ENCODE measurements at regions not wholly inside any gene's neighbourhood (a gene's known extent, or its start where the extent isn't known, plus 50 kb on each side); places are given as distances from the start of the nearest gene placed in this dataset.
"Not testable (repeated sequence)": the region's sequence is repeated elsewhere in the genome, so short reads cannot be mapped to it uniquely, and the experiment has no call there.

- no peaks in the 10 kb centered on the region for H3K9me3 ChIP-seq (ENCODE audit: low read depth, low read length)
- H3K27me3 ChIP-seq (ENCODE audit: insufficient read depth, low read length), result no peaks in the 10 kb centered on the region
- H3K4me3 ChIP-seq (ENCODE audit: low read length), result no peak overlapping the region
- H3K4me1 ChIP-seq (ENCODE audit: insufficient read depth, low read length), result no peaks in the 10 kb centered on the region
These were observed 119.0 kb upstream of the DMRT1 start for GRCh38 chr9:722388-722980.

GRCh38 chr9:724461-724860 lies 117.0 kb upstream of the DMRT1 start:
- not testable (repeated sequence) for H3K27me3 ChIP-seq (ENCODE audit: insufficient read depth, low read length); H3K9me3 ChIP-seq (ENCODE audit: low read depth, low read length); H3K4me3 ChIP-seq (ENCODE audit: low read length); H3K4me1 ChIP-seq (ENCODE audit: insufficient read depth, low read length)

- Histone ChIP-seq H3K4me3 (ENCODE audit: low read length) (no peak overlapping the region), H3K9me3 (ENCODE audit: low read depth, low read length) (no peaks in the 10 kb centered on the region), H3K4me1 (ENCODE audit: insufficient read depth, low read length) (no peaks in the 10 kb centered on the region), H3K27me3 (ENCODE audit: insufficient read depth, low read length) (no peaks in the 10 kb centered on the region)
These were observed 115.5 kb upstream of the DMRT1 start for GRCh38 chr9:726005-726404.

GRCh38 chr9:727767-728166 lies 113.7 kb upstream of the DMRT1 start:
- H3K4me1 ChIP-seq (ENCODE audit: insufficient read depth, low read length), result no peaks in the 10 kb centered on the region
- H3K4me3 ChIP-seq (ENCODE audit: low read length), result no peak overlapping the region
- H3K9me3 ChIP-seq (ENCODE audit: low read depth, low read length), result no peaks in the 10 kb centered on the region
- no peaks in the 10 kb centered on the region for H3K27me3 ChIP-seq (ENCODE audit: insufficient read depth, low read length)

- H3K27me3 ChIP-seq (ENCODE audit: insufficient read depth, low read length), result no peaks in the 10 kb centered on the region
- H3K9me3 ChIP-seq (ENCODE audit: low read depth, low read length), result no peaks in the 10 kb centered on the region
- no peaks in the 10 kb centered on the region for H3K4me1 ChIP-seq (ENCODE audit: insufficient read depth, low read length)
- no peak overlapping the region for H3K4me3 ChIP-seq (ENCODE audit: low read length)
These were observed 113.0 kb upstream of the DMRT1 start for GRCh38 chr9:728535-728934.

- H3K27me3 ChIP-seq (ENCODE audit: insufficient read depth, low read length), result no peaks in the 10 kb centered on the region
- H3K4me1 ChIP-seq (ENCODE audit: insufficient read depth, low read length), result no peaks in the 10 kb centered on the region
- no peaks in the 10 kb centered on the region for H3K9me3 ChIP-seq (ENCODE audit: low read depth, low read length)
- no peak overlapping the region for H3K4me3 ChIP-seq (ENCODE audit: low read length)
These were observed 110.0 kb upstream of the DMRT1 start for GRCh38 chr9:731474-731873.

GRCh38 chr9:734831-735511 lies 106.5 kb upstream of the DMRT1 start:
- Histone ChIP-seq H3K27me3 (ENCODE audit: insufficient read depth, low read length) (no peaks in the 10 kb centered on the region), H3K9me3 (ENCODE audit: low read depth, low read length) (no peaks in the 10 kb centered on the region), H3K4me3 (ENCODE audit: low read length) (no peak overlapping the region), H3K4me1 (ENCODE audit: insufficient read depth, low read length) (no peaks in the 10 kb centered on the region)

GRCh38 chr9:737400-738120 lies 103.9 kb upstream of the DMRT1 start:
- Histone ChIP-seq H3K4me3 (ENCODE audit: low read length) (no peak overlapping the region), H3K27me3 (ENCODE audit: insufficient read depth, low read length) (no peaks in the 10 kb centered on the region), H3K4me1 (ENCODE audit: insufficient read depth, low read length) (no peaks in the 10 kb centered on the region), H3K9me3 (ENCODE audit: low read depth, low read length) (no peaks in the 10 kb centered on the region)

GRCh38 chr9:738209-738915 lies 103.1 kb upstream of the DMRT1 start:
- H3K4me3 ChIP-seq (ENCODE audit: low read length), result no peak overlapping the region
- no peaks in the 10 kb centered on the region for H3K27me3 ChIP-seq (ENCODE audit: insufficient read depth, low read length)
- no peaks in the 10 kb centered on the region for H3K4me1 ChIP-seq (ENCODE audit: insufficient read depth, low read length)
- H3K9me3 ChIP-seq (ENCODE audit: low read depth, low read length), result no peaks in the 10 kb centered on the region

GRCh38 chr9:739362-739761 lies 102.1 kb upstream of the DMRT1 start:
- Histone ChIP-seq H3K4me1 (ENCODE audit: insufficient read depth, low read length) (no peaks in the 10 kb centered on the region), H3K9me3 (ENCODE audit: low read depth, low read length) (no peaks in the 10 kb centered on the region), H3K4me3 (ENCODE audit: low read length) (no peak overlapping the region), H3K27me3 (ENCODE audit: insufficient read depth, low read length) (no peaks in the 10 kb centered on the region)

GRCh38 chr9:740221-740620 lies 101.3 kb upstream of the DMRT1 start:
- Histone ChIP-seq H3K27me3 (ENCODE audit: insufficient read depth, low read length) (no peaks in the 10 kb centered on the region), H3K9me3 (ENCODE audit: low read depth, low read length) (no peaks in the 10 kb centered on the region), H3K4me1 (ENCODE audit: insufficient read depth, low read length) (no peaks in the 10 kb centered on the region), H3K4me3 (ENCODE audit: low read length) (no peak overlapping the region)

GRCh38 chr9:742104-742503 lies 99.4 kb upstream of the DMRT1 start:
- no peak overlapping the region for H3K4me3 ChIP-seq (ENCODE audit: low read length)
- H3K27me3 ChIP-seq (ENCODE audit: insufficient read depth, low read length), result no peaks in the 10 kb centered on the region
- H3K9me3 ChIP-seq (ENCODE audit: low read depth, low read length), result no peaks in the 10 kb centered on the region
- no peaks in the 10 kb centered on the region for H3K4me1 ChIP-seq (ENCODE audit: insufficient read depth, low read length)

- Histone ChIP-seq H3K4me1 (ENCODE audit: insufficient read depth, low read length) (no peaks in the 10 kb centered on the region), H3K9me3 (ENCODE audit: low read depth, low read length) (no peaks in the 10 kb centered on the region), H3K4me3 (ENCODE audit: low read length) (no peak overlapping the region), H3K27me3 (ENCODE audit: insufficient read depth, low read length) (no peaks in the 10 kb centered on the region)
These were observed 98.4 kb upstream of the DMRT1 start for GRCh38 chr9:742914-743589.

GRCh38 chr9:744046-744712 lies 97.3 kb upstream of the DMRT1 start:
- Histone ChIP-seq H3K4me3 (ENCODE audit: low read length) (no peak overlapping the region), H3K27me3 (ENCODE audit: insufficient read depth, low read length) (no peaks in the 10 kb centered on the region), H3K4me1 (ENCODE audit: insufficient read depth, low read length) (peaks cover 5% of the 10 kb centered on the region), H3K9me3 (ENCODE audit: low read depth, low read length) (no peaks in the 10 kb centered on the region)

Data from mononuclear cell (primary cell).